ENCODE measurements at regions not wholly inside any gene's neighbourhood (a gene's known extent, or its start where the extent isn't known, plus 50 kb on each side); places are given as distances from the start of the nearest gene placed in this dataset.

DNA sequence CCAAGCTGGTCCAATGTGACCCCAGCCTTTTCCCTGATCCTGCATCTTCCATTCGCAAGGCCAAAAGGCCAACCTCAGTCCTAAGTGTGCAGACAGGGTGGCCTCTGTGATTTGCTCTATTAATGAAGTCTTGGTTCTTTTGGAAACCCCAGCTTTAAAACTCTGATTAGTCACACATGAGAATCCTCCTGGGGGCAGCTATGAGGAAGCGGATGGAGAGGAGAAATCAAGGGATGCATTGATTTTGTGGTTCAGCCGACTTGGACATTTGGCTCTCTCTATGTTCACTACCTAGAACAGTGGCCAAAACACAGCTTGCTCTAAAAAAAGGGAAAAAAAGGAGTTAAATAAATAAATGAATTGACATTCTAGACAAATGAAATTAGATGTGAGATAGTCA lies 98.6 kb upstream of the USP47 start:
- intact Hi-C loops (cut with micrococcal nuclease) = no loop called here

More for the DNA sequence above, 98.6 kb upstream of the USP47 start:
- Histone ChIP-seq H3K14ac (replicated peaks; ENCODE audit: low read depth, low read length) (no peak overlapping the region), H3K9me3 (ENCODE audit: control insufficient read depth, insufficient read depth, low read length) (no peaks in the 10 kb centered on the region), H3K36me3 (ENCODE audit: control insufficient read depth, insufficient read depth, low read length) (no peaks in the 10 kb centered on the region), H2BK20ac (ENCODE audit: low read depth, low read length) (no peak overlapping the region), H4K20me1 (ENCODE audit: insufficient read depth, low read length) (no peaks in the 10 kb centered on the region), H2AK9ac (replicated peaks; ENCODE audit: low read depth, low read length, poor library complexity) (no peak overlapping the region), H4K5ac (ENCODE audit: low read depth, low read length) (no peak overlapping the region), H4K8ac (ENCODE audit: low read depth in 2 of 2, low read length in 2 of 2) (no peak overlapping the region), H3K9me1 (ENCODE audit: insufficient read depth, low read length) (no peaks in the 10 kb centered on the region), H2BK15ac (ENCODE audit: low read depth, low read length) (no peak overlapping the region), H2BK120ac (ENCODE audit: low read depth, low read length) (no peak overlapping the region), H3K27ac (ENCODE audit: insufficient read depth, low read length) (no peak overlapping the region), H2AK5ac (ENCODE audit: low read depth, low read length) (no peak overlapping the region), H2BK5ac (ENCODE audit: low read depth, low read length, poor library complexity, severe bottlenecking) (no peak overlapping the region), H3K27me3 (ENCODE audit: control insufficient read depth, insufficient read depth, low read length) (peaks cover 31% of the 10 kb centered on the region), H3K4me1 (ENCODE audit: control insufficient read depth, insufficient read depth, low read length) (no peaks in the 10 kb centered on the region), H2AFZ (replicated peaks; ENCODE audit: low read length, poor library complexity) (no peak overlapping the region), H3K23ac (ENCODE audit: low read depth, low read length) (no peak overlapping the region), H3K79me1 (ENCODE audit: low read depth in 1 of 2, low read length in 2 of 2) (no peaks in the 10 kb centered on the region), H3K4ac (ENCODE audit: low read depth, low read length) (no peak overlapping the region), H3K4me2 (ENCODE audit: low read depth, low read length) (no peak overlapping the region), H3K18ac (ENCODE audit: low read depth, low read length) (no peak overlapping the region), H3K56ac (ENCODE audit: extremely low read depth, insufficient read depth, low read length) (no peak overlapping the region), H4K91ac (ENCODE audit: insufficient read depth, low read depth, low read length) (no peak overlapping the region), H3K4me3 (ENCODE audit: insufficient read depth, low read depth, low read length) (no peak overlapping the region), H3K9ac (ENCODE audit: low read depth, low read length) (no peak overlapping the region)
- no peak for TF ChIP-seq SMC3 (IDR thresholded peaks at IDR 0.05; ENCODE audit: low read depth, low read length)
- TF ChIP-seq MAFK (IDR thresholded peaks at IDR 0.05; ENCODE audit: low read depth, low read length) = no peak
- TF ChIP-seq FOS (IDR thresholded peaks at IDR 0.05; ENCODE audit: low read depth, low read length) = no peak
- DNase-seq (no peak), ATAC-seq (ENCODE audit: low read depth) (no peak)
- no TSS peak for BruUV-seq (replicated peaks)
- dilution Hi-C loops (cut with HindIII; ENCODE audit: low sequenced_read_pairs, unreplicated experiment) (no loop called here), in situ Hi-C loops (cut with MboI; ENCODE audit: low sequenced_read_pairs) (no loop called here)
- ChIA-PET CTCF (no interaction called here), POLR2A (ENCODE audit: unreplicated experiment) (no interaction called here)
- no CpG with 5 or more reads among the region's 3 CpGs for WGBS, 2 experiments (ENCODE audit: extremely low coverage in 2 of 2, insufficient read length in 1 of 2)

Data from IMR-90 (cell line).